Stimulated activated naive CD8-positive, alpha-beta T cell treated with anti-CD3 and anti-CD28 coated beads, Interleukin-15, amount 100 ng/mL, for 72 hours (primary cell): ENCODE measurements at regions not wholly inside any gene's neighbourhood (a gene's known extent, or its start where the extent isn't known, plus 50 kb on each side); places are given as distances from the start of the nearest gene placed in this dataset.

Experiments used
- ATAC-seq: fragments of 150-1000 bp; cut with Tn5 transposase; 2 replicates; pipeline ENCODE4 v1.10.0; 2021; ENCODE audit warnings: mild to moderate bottlenecking, moderate library complexity
- DNase-seq, 2 donors: peaks; one replicate each; pipeline ENCODE4 v3.0.0; 2021 to 2022
- H3K27ac Mint-ChIP-seq, 2 donors: one replicate each; pipeline ENCODE4 v1.8.0; 2022; ENCODE audit warnings: mild to moderate bottlenecking in 2 of 2, mixed read lengths in 2 of 2, moderate library complexity in 2 of 2
- H3K27me3 Mint-ChIP-seq: one replicate; pipeline ENCODE4 v1.8.0; 2022; ENCODE audit warnings: mixed read lengths
- H3K4me1 Mint-ChIP-seq: one replicate; pipeline ENCODE4 v1.8.0; 2022; ENCODE audit warnings: mild to moderate bottlenecking, mixed read lengths
- H3K4me3 Mint-ChIP-seq, 2 donors: one replicate each; pipeline ENCODE4 v1.8.0; 2022; ENCODE audit warnings: mild to moderate bottlenecking in 2 of 2, mixed read lengths in 2 of 2, moderate library complexity in 1 of 2
- H3K9me3 Mint-ChIP-seq, 2 donors: one replicate each; pipeline ENCODE4 v1.8.0; 2022; ENCODE audit warnings: mixed read lengths in 2 of 2

DNA sequence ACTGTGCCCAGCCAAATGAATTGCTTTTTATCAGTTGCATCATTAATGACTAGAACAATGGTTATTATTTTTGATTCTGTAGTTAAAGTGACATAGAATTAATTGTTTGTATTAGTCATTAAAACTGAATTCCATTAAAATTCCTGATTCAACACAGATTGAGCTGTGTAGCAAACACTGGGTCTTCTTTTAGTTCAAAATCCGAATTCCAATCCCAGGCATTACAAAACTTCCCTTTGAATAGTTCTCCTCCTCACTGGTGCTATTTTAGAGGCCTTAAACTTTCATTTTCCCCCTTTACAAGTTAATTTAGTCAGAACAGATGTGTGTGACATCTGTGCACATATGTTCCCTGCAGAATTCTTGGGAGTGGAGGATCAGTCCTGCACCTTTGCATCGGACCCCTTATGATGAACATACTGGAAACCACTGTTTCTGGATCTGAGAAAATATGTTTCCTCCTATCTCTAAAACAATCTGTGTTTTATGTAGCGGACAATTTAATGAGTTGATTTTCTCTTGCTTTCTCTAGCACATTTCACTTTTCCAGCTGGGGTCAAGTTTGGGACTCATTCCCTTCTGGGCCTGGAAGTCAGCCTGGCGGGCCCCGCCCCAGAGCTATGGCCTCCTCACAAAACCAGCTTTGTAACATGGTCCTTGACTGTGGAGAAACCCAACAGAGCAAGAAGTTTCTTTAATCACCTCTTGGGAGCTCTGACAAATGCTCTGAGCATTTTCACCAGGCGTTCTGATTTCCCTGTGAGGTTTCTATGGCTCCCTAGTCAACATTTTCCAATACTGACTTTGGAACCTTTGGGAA is 87.9 kb upstream of the MAMDC2 start:
- H3K27ac Mint-ChIP-seq: no peak overlapping the region

DNA sequence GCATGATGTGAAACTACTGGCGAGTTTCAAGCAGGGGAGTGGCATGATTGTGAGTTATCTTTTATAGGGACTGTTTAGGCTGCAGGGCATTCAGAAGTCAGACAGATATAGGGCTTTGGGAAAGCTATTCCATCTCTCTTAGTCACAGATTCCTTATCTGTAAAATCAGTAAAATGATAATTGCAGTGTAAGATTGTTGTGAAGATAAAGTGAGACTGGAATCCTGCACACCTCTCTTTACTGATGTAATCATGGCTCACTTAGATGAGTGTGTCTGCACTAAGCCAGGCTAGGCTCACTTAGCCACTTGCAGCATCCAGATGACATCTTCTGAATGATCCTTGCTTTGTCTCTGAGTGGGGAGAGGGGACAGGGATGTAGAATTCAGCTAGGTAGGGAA is 81.8 kb upstream of the MAMDC2 start:
- DNase-seq: no peak
- no peak for ATAC-seq
- Mint-ChIP-seq H3K27me3 (no peaks in the 10 kb centered on the region), H3K27ac (no peak overlapping the region), H3K4me3 (no peak overlapping the region), H3K9me3 (no peaks in the 10 kb centered on the region), H3K4me1 (no peaks in the 10 kb centered on the region)

More for the DNA sequence above, 87.9 kb upstream of the MAMDC2 start:
- Mint-ChIP-seq H3K4me3 (no peak overlapping the region), H3K9me3 (no peaks in the 10 kb centered on the region), H3K27me3 (peaks cover 8% of the 10 kb centered on the region), H3K4me1 (no peaks in the 10 kb centered on the region)
- DNase-seq: no peak
- no peak for ATAC-seq

DNA sequence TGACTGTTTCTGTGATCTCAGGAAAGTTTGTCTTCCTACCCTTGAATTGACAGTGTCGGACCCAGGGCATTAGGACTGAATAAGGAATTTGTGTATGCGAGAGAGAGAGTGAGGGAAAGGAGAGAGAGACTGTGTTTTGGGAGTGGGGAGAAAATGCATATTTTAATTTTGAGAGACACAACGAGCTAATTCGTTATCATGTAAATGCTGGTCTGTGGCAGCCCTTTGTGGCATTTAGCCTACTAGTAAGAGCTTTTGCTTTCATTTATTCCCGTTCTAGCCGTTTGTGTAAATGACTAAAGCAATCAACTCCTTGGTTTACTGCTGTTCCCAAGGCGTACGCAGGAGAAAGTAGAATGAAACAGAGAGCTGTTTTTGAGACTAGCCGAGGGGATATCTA is 79.8 kb upstream of the MAMDC2 start:
- no peak overlapping the region for H3K27ac Mint-ChIP-seq
- no peaks in the 10 kb centered on the region for H3K9me3 Mint-ChIP-seq
- DNase-seq (no peak), ATAC-seq (no peak)
- no peaks in the 10 kb centered on the region for H3K4me1 Mint-ChIP-seq
- H3K4me3 Mint-ChIP-seq: no peak overlapping the region
- no peaks in the 10 kb centered on the region for H3K27me3 Mint-ChIP-seq

DNA sequence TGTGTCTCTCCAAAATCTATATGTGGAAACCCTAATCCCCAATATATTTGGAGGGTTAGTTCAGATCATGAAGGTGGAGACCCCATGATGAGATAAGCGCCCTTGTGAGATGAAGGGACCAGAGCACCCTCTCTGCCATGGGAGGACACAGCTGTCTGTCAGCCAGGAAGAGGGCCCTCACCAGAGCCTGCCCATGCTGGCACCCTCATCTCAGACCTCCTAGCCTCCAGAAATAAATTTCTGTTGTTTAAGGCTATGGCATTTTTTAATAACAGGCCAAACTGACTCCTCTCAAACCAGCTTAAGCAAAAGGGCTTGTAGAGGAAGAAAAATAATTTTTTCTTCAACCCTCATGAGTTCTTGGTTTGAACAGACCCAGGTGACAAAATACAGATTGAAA is 79.2 kb upstream of the MAMDC2 start:
- no peak for ATAC-seq
- H3K27me3 Mint-ChIP-seq: no peaks in the 10 kb centered on the region
- H3K9me3 Mint-ChIP-seq: no peaks in the 10 kb centered on the region
- no peaks in the 10 kb centered on the region for H3K4me1 Mint-ChIP-seq
- DNase-seq: no peak
- no peak overlapping the region for H3K4me3 Mint-ChIP-seq
- no peak overlapping the region for H3K27ac Mint-ChIP-seq

DNA sequence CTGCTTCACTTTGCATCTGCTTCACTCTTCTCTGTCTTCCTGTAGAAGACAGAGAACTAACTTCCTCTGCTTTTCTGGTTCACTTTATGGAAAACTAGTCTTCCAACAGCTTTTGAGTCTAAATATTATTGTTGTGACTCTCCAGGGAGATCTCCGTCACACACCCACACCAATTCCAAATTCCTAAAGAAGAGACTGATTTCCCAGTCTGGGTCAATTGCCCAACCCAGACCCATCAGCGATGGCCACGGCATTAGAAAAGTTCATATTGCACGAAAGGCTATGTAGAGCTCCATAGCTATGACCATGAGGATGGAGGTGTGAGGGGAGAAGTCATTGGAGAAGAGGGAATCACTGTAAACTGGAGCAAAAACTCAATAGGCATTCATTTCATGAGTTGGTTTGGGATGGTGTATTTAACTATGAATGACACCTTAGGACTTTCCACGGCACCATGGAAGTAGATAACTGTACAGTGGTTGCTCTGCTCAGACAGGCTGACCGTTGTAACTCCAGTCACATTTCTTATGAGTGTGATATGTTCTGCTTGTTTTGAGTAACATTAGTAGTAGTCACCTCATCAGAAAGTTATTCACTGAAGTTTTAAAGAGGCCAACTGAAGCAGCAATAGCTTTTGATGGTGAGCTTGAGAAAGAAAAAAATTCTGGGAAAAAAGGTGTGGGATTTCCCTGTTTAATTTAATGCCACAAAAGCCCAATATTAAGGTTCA is 78.1 kb upstream of the MAMDC2 start:
- Mint-ChIP-seq H3K4me3 (no peak overlapping the region), H3K27ac (no peak overlapping the region), H3K9me3 (no peaks in the 10 kb centered on the region), H3K27me3 (no peaks in the 10 kb centered on the region), H3K4me1 (no peaks in the 10 kb centered on the region)
- no peak for ATAC-seq
- no peak for DNase-seq

DNA sequence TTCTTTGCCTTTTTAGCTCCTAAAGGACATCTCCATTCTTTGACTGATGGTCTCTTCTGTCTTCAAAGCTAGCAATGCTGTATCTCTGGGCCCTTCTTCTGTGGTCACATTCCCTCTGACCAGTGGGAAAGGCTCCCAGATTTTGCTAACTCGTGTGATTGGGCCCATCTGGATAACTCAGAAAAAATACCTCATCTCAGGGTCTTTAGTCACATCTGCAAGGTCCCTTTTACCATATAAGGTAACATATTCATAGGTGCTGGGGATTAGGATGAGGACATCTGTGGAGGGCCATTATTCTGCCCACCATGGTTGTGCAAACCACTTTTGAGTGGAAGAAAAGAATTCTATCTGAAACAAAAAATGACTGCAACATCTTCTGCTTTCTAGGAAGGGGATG is 76.3 kb upstream of the MAMDC2 start:
- Mint-ChIP-seq H3K27ac (no peak overlapping the region), H3K4me3 (no peak overlapping the region), H3K4me1 (no peaks in the 10 kb centered on the region), H3K9me3 (no peaks in the 10 kb centered on the region), H3K27me3 (peaks cover 6% of the 10 kb centered on the region)
- ATAC-seq (no peak), DNase-seq (no peak)

DNA sequence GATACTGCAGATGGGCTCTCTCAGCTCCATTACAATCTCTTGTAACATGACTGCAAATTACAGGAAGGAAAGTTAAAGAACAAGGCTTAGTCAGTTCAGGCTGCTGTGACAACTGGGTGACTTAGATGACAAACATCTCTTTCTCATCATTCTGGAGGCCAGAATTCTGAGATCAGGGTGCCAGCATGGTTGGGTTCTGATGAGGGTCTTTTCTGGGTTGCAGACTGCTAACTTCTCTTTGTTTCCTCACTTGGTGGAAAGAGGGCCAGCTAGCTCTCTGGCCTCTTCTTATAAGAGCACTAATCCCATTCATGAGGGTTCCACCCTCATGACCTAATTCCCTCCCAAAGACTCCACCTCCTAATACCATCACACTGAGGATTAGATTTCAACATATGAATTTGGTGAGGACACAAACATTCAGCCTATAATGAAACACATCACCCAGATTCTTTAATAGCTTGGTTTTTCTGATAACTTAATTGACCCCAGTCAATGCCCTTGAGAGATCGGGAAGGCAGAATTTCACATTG is 73.6 kb upstream of the MAMDC2 start:
- Mint-ChIP-seq H3K4me1 (no peaks in the 10 kb centered on the region), H3K4me3 (no peak overlapping the region), H3K27ac (no peak overlapping the region), H3K9me3 (no peaks in the 10 kb centered on the region), H3K27me3 (peaks cover 15% of the 10 kb centered on the region)
- ATAC-seq (no peak), DNase-seq (no peak)

DNA sequence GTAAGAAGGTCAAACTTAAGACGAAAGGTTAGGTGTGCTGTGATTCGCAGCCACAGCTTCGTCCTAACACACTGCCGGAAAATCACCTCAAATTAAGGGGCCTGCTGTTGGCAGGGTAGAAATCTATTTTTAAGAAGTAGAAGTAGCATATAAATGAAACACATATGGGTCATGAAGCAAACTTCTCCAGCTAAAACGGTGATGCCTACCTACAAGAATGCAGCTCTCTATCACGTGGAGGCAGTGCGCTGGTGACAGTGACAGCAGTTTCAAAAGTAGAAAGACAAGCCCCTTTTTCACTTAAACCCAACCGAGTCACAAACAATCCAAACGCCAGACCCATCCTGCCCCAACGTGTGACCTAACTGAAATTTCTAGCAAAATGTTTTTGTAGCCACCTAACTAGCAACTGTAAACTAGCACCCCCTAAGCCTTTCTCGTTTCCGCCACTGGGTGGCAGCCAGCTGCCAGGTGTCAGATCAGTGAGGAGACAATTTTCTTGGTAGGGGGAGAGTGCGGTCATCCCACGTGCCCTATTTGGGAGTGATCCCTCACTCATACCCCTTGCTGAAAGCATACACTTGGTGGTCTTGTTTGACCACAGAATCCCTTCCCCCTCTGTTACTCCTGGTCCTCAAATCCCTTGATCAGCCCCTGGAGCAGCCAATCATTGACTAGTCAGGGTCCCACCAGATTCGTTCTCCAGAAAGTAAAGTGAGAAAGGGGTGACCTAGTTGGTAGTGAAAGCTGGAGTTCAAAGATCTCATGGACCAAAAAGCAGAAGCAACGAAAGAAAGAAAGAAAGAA is 71.8 kb upstream of the MAMDC2 start:
- peak; percentile 66 for ATAC-seq
- peak; percentile 36 to 47 for DNase-seq
- Mint-ChIP-seq H3K4me3 (no peak overlapping the region), H3K27ac (no peak overlapping the region), H3K27me3 (peaks cover 22% of the 10 kb centered on the region), H3K4me1 (no peaks in the 10 kb centered on the region), H3K9me3 (no peaks in the 10 kb centered on the region)

DNA sequence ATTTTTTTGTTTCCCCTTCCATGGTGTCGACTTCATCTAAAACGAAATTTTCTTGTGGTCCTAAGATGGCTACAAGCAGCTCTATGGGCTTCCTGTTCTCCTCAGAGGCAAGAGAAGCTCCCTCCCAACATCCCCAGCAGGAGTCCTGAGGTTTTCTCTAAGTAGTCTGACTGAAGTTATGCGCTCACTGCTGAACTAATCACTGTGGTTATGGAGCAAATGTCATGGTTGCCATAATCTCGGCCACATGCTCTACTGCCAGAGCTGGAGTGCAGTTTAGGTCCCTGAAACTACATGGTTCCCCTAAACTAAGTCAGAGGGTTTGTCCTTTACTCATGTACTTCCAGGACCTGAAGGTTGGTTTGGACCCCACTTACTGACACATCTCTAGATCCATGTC is 68.0 kb upstream of the MAMDC2 start:
- peak overlapping the region; percentile 7 to 13 for H3K27ac Mint-ChIP-seq
- peaks cover 40% of the 10 kb centered on the region for H3K27me3 Mint-ChIP-seq
- no peak overlapping the region for H3K4me3 Mint-ChIP-seq
- no peaks in the 10 kb centered on the region for H3K4me1 Mint-ChIP-seq
- DNase-seq (no peak), ATAC-seq (no peak)
- no peaks in the 10 kb centered on the region for H3K9me3 Mint-ChIP-seq

DNA sequence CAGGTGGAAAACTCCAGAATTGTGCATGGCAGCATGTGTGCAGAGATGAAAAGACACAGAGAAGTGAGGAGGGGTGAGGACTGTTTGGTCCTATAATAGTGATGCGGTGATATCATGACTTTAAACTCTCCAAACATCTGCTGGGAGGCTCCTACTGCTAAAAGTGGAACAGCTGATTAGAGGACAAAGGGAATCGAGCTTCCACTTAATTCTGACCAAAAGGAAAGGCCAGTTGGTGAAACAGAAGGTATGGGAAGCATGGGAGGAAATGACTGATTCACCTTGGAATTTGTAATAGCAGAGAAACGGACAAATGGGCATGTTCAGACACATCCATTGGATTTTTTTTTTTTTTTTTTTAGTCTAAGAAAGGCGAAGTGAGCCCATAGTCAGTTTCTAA is 67.5 kb upstream of the MAMDC2 start:
- H3K9me3 Mint-ChIP-seq: no peaks in the 10 kb centered on the region
- H3K27me3 Mint-ChIP-seq: peaks cover 42% of the 10 kb centered on the region
- ATAC-seq (no peak), DNase-seq (no peak)
- no peaks in the 10 kb centered on the region for H3K4me1 Mint-ChIP-seq
- no peak overlapping the region for H3K4me3 Mint-ChIP-seq
- H3K27ac Mint-ChIP-seq: peak overlapping the region in 1 of 2 donors; percentile 13

DNA sequence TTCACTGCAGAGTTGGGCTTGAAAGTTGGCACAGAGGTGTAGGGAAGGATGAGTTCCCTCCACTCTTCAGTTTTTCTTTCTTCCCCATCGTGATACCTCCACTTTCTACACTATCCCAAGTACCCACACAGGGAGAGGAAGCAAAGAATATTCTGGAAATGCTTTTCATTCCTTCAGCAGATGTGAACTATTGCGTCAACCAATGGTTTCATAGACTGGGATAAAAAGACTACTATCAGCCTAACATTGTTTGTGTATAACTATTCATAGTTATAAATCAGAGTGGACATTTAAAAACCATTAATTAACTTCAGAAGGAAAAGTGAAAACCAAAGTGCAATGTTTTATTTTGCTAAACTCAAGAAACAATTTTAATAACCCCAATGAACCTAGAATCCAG is 63.6 kb upstream of the MAMDC2 start:
- Mint-ChIP-seq H3K4me1 (no peaks in the 10 kb centered on the region), H3K27ac (no peak overlapping the region), H3K27me3 (peaks cover 38% of the 10 kb centered on the region), H3K4me3 (no peak overlapping the region), H3K9me3 (no peaks in the 10 kb centered on the region)
- ATAC-seq (no peak), DNase-seq (no peak)

DNA sequence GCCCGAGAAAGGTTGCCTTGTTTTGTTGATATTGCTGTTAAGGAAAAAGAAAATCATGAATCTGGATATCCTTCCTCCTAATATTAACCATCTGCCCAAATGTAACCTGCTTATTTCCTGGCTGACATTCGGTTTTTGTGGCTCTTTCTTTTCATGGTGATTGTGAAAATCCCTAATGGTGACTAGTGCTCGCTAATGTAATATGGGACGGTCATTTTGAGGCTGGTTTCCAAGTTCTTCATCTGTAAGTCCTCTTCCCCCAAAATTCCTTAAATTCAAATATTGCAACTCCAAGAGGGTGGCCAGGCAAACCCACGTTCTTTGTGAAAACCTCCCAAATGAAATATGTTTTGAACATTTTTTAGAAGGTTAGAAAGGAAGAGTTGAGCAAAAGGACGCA is 63.1 kb upstream of the MAMDC2 start:
- Mint-ChIP-seq H3K27me3 (peaks cover 38% of the 10 kb centered on the region), H3K9me3 (no peaks in the 10 kb centered on the region), H3K4me3 (no peak overlapping the region), H3K4me1 (no peaks in the 10 kb centered on the region), H3K27ac (no peak overlapping the region)
- ATAC-seq: no peak
- DNase-seq: no peak

DNA sequence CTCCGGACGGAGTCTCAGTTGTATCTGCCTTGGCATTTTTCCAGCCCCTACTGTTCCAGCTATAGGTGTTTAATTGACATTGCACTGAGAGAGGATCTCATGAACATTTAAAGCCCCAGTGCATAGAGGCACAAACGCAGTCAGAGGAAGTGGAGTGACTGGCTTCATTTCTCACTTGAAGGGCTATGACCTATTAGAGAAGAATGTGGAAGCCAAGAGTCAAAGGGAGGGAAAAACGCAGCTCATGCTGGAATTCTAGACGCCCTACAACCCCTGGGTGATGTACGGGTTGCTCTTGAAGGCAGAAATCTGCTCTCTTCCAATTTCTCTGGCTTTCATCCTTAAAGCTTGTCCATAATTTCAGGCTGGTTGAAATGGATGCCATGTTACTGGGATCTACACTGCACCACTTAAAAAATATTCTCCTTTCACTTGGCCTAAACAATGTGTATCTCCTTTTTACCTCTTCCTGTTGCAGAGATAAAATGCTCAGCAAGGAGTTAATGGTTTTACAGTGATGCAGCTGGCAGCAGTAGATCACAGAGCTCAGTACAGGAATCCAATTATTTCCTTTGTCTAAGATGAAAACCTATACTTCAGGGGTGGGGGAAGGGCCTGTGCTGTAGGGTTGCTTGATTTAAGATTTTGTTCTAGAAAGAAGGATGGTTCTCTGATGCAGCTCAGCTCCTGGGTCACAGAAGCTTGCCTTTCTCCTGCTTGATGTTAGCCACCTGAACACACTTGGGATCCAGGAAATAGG is 61.8 kb upstream of the MAMDC2 start:
- DNase-seq (no peak), ATAC-seq (no peak)
- Mint-ChIP-seq H3K27ac (no peak overlapping the region), H3K9me3 (no peaks in the 10 kb centered on the region), H3K27me3 (peaks cover 31% of the 10 kb centered on the region), H3K4me3 (no peak overlapping the region), H3K4me1 (no peaks in the 10 kb centered on the region)

DNA sequence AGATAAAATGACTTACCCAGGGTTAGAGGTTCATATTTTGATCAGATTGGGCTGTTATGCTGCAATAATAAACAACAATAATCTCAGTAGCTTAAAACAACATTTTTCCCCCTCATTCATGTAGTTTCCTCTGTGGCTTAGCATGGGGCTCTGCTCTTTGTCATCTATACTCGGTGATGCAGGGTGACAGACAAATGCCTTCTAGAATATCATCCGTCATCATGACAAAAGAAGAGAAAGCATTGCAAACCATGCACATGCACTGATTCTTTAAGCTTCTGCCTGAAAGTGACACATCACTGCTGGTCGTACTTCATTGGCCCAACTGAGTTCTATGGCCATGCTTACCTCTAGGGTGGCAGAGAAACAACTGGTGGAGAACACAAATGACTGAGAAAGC is 58.8 kb upstream of the MAMDC2 start:
- Mint-ChIP-seq H3K9me3 (no peaks in the 10 kb centered on the region), H3K4me3 (no peak overlapping the region), H3K27ac (no peak overlapping the region), H3K27me3 (peaks cover 35% of the 10 kb centered on the region), H3K4me1 (no peaks in the 10 kb centered on the region)
- DNase-seq: no peak
- ATAC-seq: no peak

DNA sequence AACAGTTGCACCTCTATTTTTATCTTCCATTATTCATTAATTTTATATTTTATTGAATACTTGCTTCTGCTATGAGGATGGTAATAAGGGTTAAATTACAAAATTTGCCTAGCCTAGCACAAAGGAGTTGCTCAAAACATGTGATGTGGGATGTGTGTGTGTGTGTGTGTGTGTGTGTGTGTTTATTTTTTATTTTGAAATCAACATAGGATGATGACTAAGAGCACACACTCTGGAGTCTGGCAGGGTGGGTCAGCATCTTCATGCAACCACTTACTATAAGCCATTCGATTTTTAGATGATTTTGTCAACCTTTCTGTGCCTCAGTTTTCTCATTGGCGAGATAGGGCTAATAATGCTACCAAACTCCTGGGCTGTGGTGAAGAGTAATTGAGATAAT is 57.7 kb upstream of the MAMDC2 start:
- no peak for DNase-seq
- no peaks in the 10 kb centered on the region for H3K4me1 Mint-ChIP-seq
- peaks cover 35% of the 10 kb centered on the region for H3K27me3 Mint-ChIP-seq
- H3K27ac Mint-ChIP-seq: no peak overlapping the region
- no peak overlapping the region for H3K4me3 Mint-ChIP-seq
- no peak for ATAC-seq
- no peaks in the 10 kb centered on the region for H3K9me3 Mint-ChIP-seq
